Neural crest cell (in vitro differentiated cells): ENCODE measurements at regions not wholly inside any gene's neighbourhood (a gene's known extent, or its start where the extent isn't known, plus 50 kb on each side); places are given as distances from the start of the nearest gene placed in this dataset.

Experiments
- DNase-seq: peaks from one replicate; pipeline ENCODE4 v3.0.0; 2021; ENCODE audit warnings: low read depth, mixed read lengths, low spot score
- H3K27ac Mint-ChIP-seq: one replicate; pipeline ENCODE4 v1.8.0; 2021; ENCODE audit warnings: mild to moderate bottlenecking, mixed read lengths; ENCODE audit not compliant: unreplicated experiment
- H3K27me3 Mint-ChIP-seq: 2 replicates; pipeline ENCODE4 v1.8.0; 2021; ENCODE audit warnings: low read depth, mild to moderate bottlenecking, mixed read lengths
- H3K36me3 Mint-ChIP-seq: 2 replicates; pipeline ENCODE4 v1.8.0; 2021; ENCODE audit warnings: low read depth, mild to moderate bottlenecking, mixed read lengths
- H3K4me1 Mint-ChIP-seq: 2 replicates; pipeline ENCODE4 v1.8.0; 2021; ENCODE audit warnings: mixed read lengths
- H3K4me3 Mint-ChIP-seq: one replicate; pipeline ENCODE4 v1.8.0; 2021; ENCODE audit warnings: mild to moderate bottlenecking, mixed read lengths
- H3K9me3 Mint-ChIP-seq: 2 replicates; pipeline ENCODE4 v1.8.0; 2021; ENCODE audit warnings: mixed read lengths
- TF ChIP-seq, protein P1 (sequence below): fragments of 200-600 bp; sonication (generic); conservative IDR thresholded peaks from 2 replicates; pipeline ENCODE4 v1.5.0; 2021; ENCODE audit warnings: antibody characterized with exemption, mild to moderate bottlenecking

DNA sequence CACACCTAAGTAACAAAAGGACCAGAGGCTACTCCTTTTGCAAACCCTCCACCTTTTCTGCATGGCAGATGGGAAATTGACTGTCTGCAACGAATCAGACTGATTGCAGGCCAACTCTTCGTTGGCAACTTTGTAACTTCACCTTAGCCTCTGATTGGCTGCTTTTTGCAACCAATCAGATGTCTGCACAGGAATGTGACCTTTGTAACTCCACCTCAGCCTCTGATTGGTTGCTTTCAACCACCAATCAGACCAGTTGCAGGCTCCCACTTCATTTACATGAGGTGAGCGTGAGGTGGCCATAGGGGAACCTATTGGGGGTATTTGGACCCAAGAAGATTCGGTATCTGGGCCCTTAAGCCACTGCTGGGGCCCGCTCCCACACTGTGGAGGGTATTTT, 209.0 kb downstream of the EN1 start:
- H3K4me3 Mint-ChIP-seq, result no peak overlapping the region
- peaks cover 2% of the 10 kb centered on the region for H3K36me3 Mint-ChIP-seq
- DNase-seq, result no peak
- H3K4me1 Mint-ChIP-seq, result peaks cover 15% of the 10 kb centered on the region
- no peak overlapping the region for H3K27ac Mint-ChIP-seq
- peaks cover 12% of the 10 kb centered on the region for H3K27me3 Mint-ChIP-seq
- TF ChIP-seq, protein P1, sequence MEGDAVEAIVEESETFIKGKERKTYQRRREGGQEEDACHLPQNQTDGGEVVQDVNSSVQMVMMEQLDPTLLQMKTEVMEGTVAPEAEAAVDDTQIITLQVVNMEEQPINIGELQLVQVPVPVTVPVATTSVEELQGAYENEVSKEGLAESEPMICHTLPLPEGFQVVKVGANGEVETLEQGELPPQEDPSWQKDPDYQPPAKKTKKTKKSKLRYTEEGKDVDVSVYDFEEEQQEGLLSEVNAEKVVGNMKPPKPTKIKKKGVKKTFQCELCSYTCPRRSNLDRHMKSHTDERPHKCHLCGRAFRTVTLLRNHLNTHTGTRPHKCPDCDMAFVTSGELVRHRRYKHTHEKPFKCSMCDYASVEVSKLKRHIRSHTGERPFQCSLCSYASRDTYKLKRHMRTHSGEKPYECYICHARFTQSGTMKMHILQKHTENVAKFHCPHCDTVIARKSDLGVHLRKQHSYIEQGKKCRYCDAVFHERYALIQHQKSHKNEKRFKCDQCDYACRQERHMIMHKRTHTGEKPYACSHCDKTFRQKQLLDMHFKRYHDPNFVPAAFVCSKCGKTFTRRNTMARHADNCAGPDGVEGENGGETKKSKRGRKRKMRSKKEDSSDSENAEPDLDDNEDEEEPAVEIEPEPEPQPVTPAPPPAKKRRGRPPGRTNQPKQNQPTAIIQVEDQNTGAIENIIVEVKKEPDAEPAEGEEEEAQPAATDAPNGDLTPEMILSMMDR, result no peak
- peaks cover 5% of the 10 kb centered on the region for H3K9me3 Mint-ChIP-seq

DNA sequence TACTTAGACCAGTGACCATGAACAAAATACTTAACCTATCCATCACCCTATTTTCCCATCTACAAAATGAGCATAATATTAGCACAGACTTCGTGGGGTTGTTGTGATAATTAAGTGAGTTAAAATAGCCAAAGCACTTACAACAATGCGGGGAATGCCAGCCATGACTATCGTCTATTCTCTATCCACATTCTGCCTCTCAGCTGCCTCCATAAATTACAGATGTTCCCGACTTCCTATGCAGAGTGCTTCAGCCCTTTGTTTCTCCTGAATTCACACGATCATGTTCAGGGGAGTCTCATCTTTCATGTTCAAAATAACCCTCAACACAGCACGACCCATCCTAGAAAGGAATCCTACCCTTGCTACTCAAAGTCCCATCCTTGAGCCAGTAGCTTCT, 211.6 kb downstream of the EN1 start:
- TF ChIP-seq, protein P1, result no peak
- peak overlapping the region; percentile 10 for H3K27ac Mint-ChIP-seq
- H3K4me3 Mint-ChIP-seq, result no peak overlapping the region
- H3K9me3 Mint-ChIP-seq, result peaks cover 5% of the 10 kb centered on the region
- H3K4me1 Mint-ChIP-seq, result peaks cover 18% of the 10 kb centered on the region
- peaks cover 15% of the 10 kb centered on the region for H3K27me3 Mint-ChIP-seq
- H3K36me3 Mint-ChIP-seq, result peaks cover 2% of the 10 kb centered on the region
- DNase-seq, result no peak

DNA sequence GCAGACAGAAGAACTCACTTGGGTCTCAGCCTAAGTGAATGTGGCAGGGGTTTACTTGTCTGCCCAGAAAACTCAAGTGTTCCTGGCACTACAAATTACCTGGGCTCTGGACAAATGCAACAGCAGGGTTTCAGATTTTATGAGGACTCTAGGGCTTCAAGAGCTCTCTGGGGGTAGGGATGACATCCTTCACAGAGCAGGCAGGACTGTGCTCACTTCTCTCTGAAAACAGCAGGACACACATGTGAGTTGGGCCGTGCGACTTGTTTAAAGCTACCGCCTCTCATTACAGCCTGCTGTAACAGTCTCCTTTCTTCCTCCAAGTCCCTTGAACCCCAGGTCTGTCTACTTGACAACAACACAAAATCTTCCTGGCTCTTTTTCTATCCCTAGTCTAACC, 212.6 kb downstream of the EN1 start:
- no peak overlapping the region for H3K4me3 Mint-ChIP-seq
- H3K4me1 Mint-ChIP-seq, result peaks cover 18% of the 10 kb centered on the region
- peaks cover 3% of the 10 kb centered on the region for H3K9me3 Mint-ChIP-seq
- DNase-seq, result no peak
- H3K27me3 Mint-ChIP-seq, result peaks cover 15% of the 10 kb centered on the region
- no peak overlapping the region for H3K27ac Mint-ChIP-seq
- TF ChIP-seq, protein P1, result no peak
- H3K36me3 Mint-ChIP-seq, result peaks cover 2% of the 10 kb centered on the region

DNA sequence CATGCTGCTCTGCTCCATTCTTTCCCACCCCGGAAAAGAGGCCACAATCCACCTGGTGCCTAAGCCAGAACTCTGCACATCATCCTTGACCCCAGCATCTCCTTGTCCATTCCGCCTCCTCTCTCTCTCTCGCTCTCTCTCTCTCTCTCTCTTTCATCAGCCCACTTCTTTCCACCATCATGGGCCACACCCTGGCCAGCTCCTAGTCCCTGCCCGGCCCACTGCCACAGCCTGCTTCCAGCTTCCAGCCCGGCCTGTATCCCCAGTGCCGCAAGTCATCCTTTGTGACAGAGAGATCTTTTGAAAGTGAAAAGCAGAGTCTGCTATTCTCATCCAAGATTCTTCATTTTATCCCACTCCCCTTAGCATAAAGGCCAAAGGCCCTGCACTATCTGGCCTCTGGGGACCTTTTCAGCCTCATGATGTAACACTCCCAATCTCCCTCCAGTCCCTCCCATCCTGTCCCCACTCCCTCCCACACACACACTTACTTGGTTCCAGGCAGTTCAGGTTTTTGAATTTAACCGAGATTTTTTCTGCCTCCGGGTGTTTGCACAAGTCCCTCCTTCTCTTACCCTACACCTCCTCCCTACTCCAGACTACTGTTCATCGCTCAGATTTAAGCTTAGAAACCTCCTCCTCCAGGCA, 214.0 kb downstream of the EN1 start:
- Mint-ChIP-seq H3K9me3 (peaks cover 2% of the 10 kb centered on the region), H3K27me3 (peaks cover 19% of the 10 kb centered on the region), H3K27ac (no peak overlapping the region), H3K4me3 (no peak overlapping the region), H3K36me3 (peaks cover 2% of the 10 kb centered on the region), H3K4me1 (peaks cover 18% of the 10 kb centered on the region)
- TF ChIP-seq, protein P1, result no peak
- no peak for DNase-seq

DNA sequence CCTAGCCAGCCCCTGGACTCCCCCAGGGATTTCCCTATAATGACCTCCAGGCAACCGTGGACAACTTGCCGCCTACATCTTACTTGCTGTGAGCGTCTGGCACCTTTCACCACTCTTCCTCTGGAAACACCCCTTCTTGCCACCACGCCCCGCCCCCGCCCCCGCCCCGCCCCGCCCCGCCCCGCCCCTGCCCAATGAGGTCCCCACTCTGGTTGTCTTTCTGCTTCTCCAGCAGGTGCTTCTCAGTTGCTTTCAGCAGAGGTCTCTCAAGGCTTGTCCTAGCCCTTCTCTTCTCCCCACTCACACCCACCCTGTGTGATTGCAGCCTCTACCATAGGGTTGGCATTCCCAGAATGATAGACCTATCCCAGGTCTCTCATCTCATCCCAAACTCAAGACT, 214.5 kb downstream of the EN1 start:
- TF ChIP-seq, protein P1, result no peak
- no peak for DNase-seq
- Mint-ChIP-seq H3K36me3 (peaks cover 2% of the 10 kb centered on the region), H3K9me3 (peaks cover 2% of the 10 kb centered on the region), H3K4me3 (no peak overlapping the region), H3K27ac (no peak overlapping the region), H3K4me1 (peaks cover 18% of the 10 kb centered on the region), H3K27me3 (peaks cover 19% of the 10 kb centered on the region)
